Liver (tissue), 7 donors: ENCODE measurements at regions not wholly inside any gene's neighbourhood (a gene's known extent, or its start where the extent isn't known, plus 50 kb on each side); places are given as distances from the start of the nearest gene placed in this dataset.

Experiments
- DNase-seq: peaks from one replicate; pipeline ENCODE4 v3.0.0-alpha.2; 2017; ENCODE audit warnings: low spot score
- H3K27ac ChIP-seq, 2 donors: one replicate each; pipeline ENCODE4 v1.7.0; 2013; ENCODE audit warnings: inconsistent platforms in 2 of 2, low read length in 2 of 2, control low read depth in 1 of 2, low read depth in 1 of 2, mild to moderate bottlenecking in 1 of 2
- H3K27me3 ChIP-seq, 4 donors: one replicate each; pipeline versions ENCODE4 v1.6.1 to v1.7.0; 2013; ENCODE audit warnings: low read length in 3 of 4, inconsistent platforms in 1 of 4, mild to moderate bottlenecking in 1 of 4, moderate library complexity in 1 of 4; ENCODE audit not compliant: control insufficient read depth in 4 of 4, insufficient read depth in 4 of 4
- H3K36me3 ChIP-seq, 4 donors: one replicate each; pipeline versions ENCODE4 v1.6.1 to v1.7.0; 2013; ENCODE audit warnings: low read length in 3 of 4, mild to moderate bottlenecking in 3 of 4, low read depth in 1 of 4, moderate library complexity in 1 of 4; ENCODE audit not compliant: control insufficient read depth in 4 of 4, insufficient read depth in 3 of 4
- H3K4me1 ChIP-seq, 4 donors: one replicate each; pipeline versions ENCODE4 v1.6.1 to v1.7.0; 2013; ENCODE audit warnings: low read length in 3 of 4, mild to moderate bottlenecking in 3 of 4, moderate library complexity in 1 of 4; ENCODE audit not compliant: control insufficient read depth in 4 of 4, insufficient read depth in 4 of 4
- H3K4me3 ChIP-seq, 3 donors: one replicate each; pipeline versions ENCODE4 v1.6.1 to v1.7.0; 2013; ENCODE audit warnings: low read length in 3 of 3, control low read depth in 1 of 3, low read depth in 1 of 3, mild to moderate bottlenecking in 1 of 3
- H3K9ac ChIP-seq, 2 donors: one replicate each; pipeline ENCODE4 v1.7.0; 2013; ENCODE audit warnings: low read length in 2 of 2, mild to moderate bottlenecking in 2 of 2, moderate library complexity in 2 of 2, control low read depth in 1 of 2, low read depth in 1 of 2
- H3K9me3 ChIP-seq, 4 donors: one replicate each; pipeline versions ENCODE4 v1.6.1 to v1.7.0; 2013; ENCODE audit warnings: low read length in 3 of 4; ENCODE audit not compliant: control insufficient read depth in 4 of 4
- ATF3 ChIP-seq: IDR thresholded peaks from 2 replicates; pipeline ENCODE4 v1.6.1; 2016; ENCODE audit warnings: antibody characterized with exemption
- CTCF ChIP-seq: fragments of 150-350 bp; IDR thresholded peaks from 2 replicates; pipeline ENCODE4 v1.5.1; 2017; ENCODE audit warnings: improper control_type of control experiment, low read depth, low read length; ENCODE audit not compliant: missing input control
- EGR1 ChIP-seq, 2 donors: IDR thresholded peaks; 2 replicates each; pipeline ENCODE4 v1.6.1; 2016 to 2018; ENCODE audit warnings: antibody characterized with exemption in 2 of 2, low read depth in 2 of 2
- FOXA1 ChIP-seq: IDR thresholded peaks from 2 replicates; pipeline ENCODE4 v1.6.1; 2016; ENCODE audit warnings: antibody characterized with exemption
- FOXA2 ChIP-seq: IDR thresholded peaks from 2 replicates; pipeline ENCODE4 v1.6.1; 2016; ENCODE audit warnings: antibody characterized with exemption
- GABPA ChIP-seq, 2 donors: IDR thresholded peaks in 1 of 2; conservative IDR thresholded peaks in 1 of 2; 2 replicates each; pipeline ENCODE4 v1.6.1; 2016; ENCODE audit warnings: antibody characterized with exemption in 2 of 2, mild to moderate bottlenecking in 1 of 2, moderate library complexity in 1 of 2
- HNF4A ChIP-seq, 2 donors: conservative IDR thresholded peaks; 2 replicates each; pipeline ENCODE4 v1.6.1; 2016; ENCODE audit warnings: antibody characterized with exemption in 2 of 2, mild to moderate bottlenecking in 2 of 2
- HNF4G ChIP-seq: IDR thresholded peaks from 2 replicates; pipeline ENCODE4 v1.6.1; 2016; ENCODE audit warnings: antibody characterized with exemption
- JUND ChIP-seq, 2 donors: IDR thresholded peaks; 2 replicates each; pipeline ENCODE4 v1.6.1; 2016; ENCODE audit warnings: antibody characterized with exemption in 2 of 2
- MAX ChIP-seq: IDR thresholded peaks from 2 replicates; pipeline ENCODE4 v1.6.1; 2016; ENCODE audit warnings: antibody characterized with exemption
- NR2F2 ChIP-seq: IDR thresholded peaks from 2 replicates; pipeline ENCODE4 v1.6.1; 2016; ENCODE audit warnings: antibody characterized with exemption
- RAD21 ChIP-seq, 2 donors: IDR thresholded peaks; 2 replicates each; pipeline ENCODE4 v1.6.1; 2016; ENCODE audit warnings: antibody characterized with exemption in 2 of 2, mild to moderate bottlenecking in 2 of 2
- REST ChIP-seq: IDR thresholded peaks from 2 replicates; pipeline ENCODE4 v1.6.1; 2016; ENCODE audit warnings: antibody characterized with exemption, mild to moderate bottlenecking
- RXRA ChIP-seq, 2 donors: IDR thresholded peaks; 2 replicates each; pipeline ENCODE4 v1.6.1; 2017 to 2018; ENCODE audit warnings: antibody characterized with exemption in 2 of 2, mild to moderate bottlenecking in 1 of 2
- SP1 ChIP-seq: IDR thresholded peaks from 2 replicates; pipeline ENCODE4 v1.6.1; 2018; ENCODE audit warnings: antibody characterized with exemption, mild to moderate bottlenecking
- TAF1 ChIP-seq: conservative IDR thresholded peaks from 2 replicates; pipeline ENCODE4 v1.6.1; 2016; ENCODE audit warnings: antibody characterized with exemption, mild to moderate bottlenecking
- YY1 ChIP-seq: IDR thresholded peaks from 2 replicates; pipeline ENCODE4 v1.6.1; 2016; ENCODE audit warnings: antibody characterized with exemption, mild to moderate bottlenecking
- ZBTB33 ChIP-seq: IDR thresholded peaks from 2 replicates; pipeline ENCODE4 v1.6.1; 2016; ENCODE audit warnings: antibody characterized with exemption
- donor health status: healthy.
- donor health status: healthy.
- donor health status: healthy.
- donor health status: healthy.

- no peaks in the 10 kb centered on the region for H3K9me3 ChIP-seq
- no peaks in the 10 kb centered on the region for H3K27me3 ChIP-seq
- TF ChIP-seq ATF3, result no peak
- TF ChIP-seq RAD21 (IDR thresholded peaks at IDR 0.05), result no peak
- no peak for TF ChIP-seq SP1
- TF ChIP-seq FOXA2, result no peak
- TF ChIP-seq HNF4G, result no peak
- no peak for TF ChIP-seq HNF4A (conservative IDR thresholded peaks at IDR 0.05)
- no peak for TF ChIP-seq NR2F2
- TF ChIP-seq ZBTB33, result no peak
- H3K4me1 ChIP-seq, result no peaks in the 10 kb centered on the region
- no peak overlapping the region for H3K27ac ChIP-seq
- DNase-seq, result no peak
- H3K9ac ChIP-seq, result no peak overlapping the region
- no peak overlapping the region for H3K4me3 ChIP-seq
- no peaks in the 10 kb centered on the region for H3K36me3 ChIP-seq
Measured at GRCh38 chr1:78340006-78340405, 150.8 kb upstream of the PTGFR start.

- Histone ChIP-seq H3K9me3 (no peaks in the 10 kb centered on the region), H3K9ac (no peak overlapping the region), H3K4me3 (no peak overlapping the region), H3K27ac (no peak overlapping the region), H3K4me1 (no peaks in the 10 kb centered on the region), H3K36me3 (no peaks in the 10 kb centered on the region), H3K27me3 (no peaks in the 10 kb centered on the region)
- TF ChIP-seq FOXA2 (no peak), SP1 (no peak), REST (no peak), YY1 (no peak), RXRA (IDR thresholded peaks at IDR 0.05) (no peak), FOXA1 (no peak), HNF4G (no peak), HNF4A (conservative IDR thresholded peaks at IDR 0.05) (no peak), ZBTB33 (no peak), RAD21 (IDR thresholded peaks at IDR 0.05) (no peak), MAX (no peak), JUND (IDR thresholded peaks at IDR 0.05) (no peak), EGR1 (IDR thresholded peaks at IDR 0.05; ENCODE audit: low read depth in 2 of 2) (no peak), NR2F2 (no peak), GABPA (IDR thresholded peaks at IDR 0.05 in 1 of 2, conservative IDR thresholded peaks at IDR 0.05 in 1 of 2) (no peak), TAF1 (no peak), ATF3 (no peak), CTCF (no peak)
- DNase-seq, result no peak
Measured at GRCh38 chr1:78348496-78349284, 142.1 kb upstream of the PTGFR start.
